Tibial nerve (tissue), 4 donors: ENCODE measurements at regions not wholly inside any gene's neighbourhood (a gene's known extent, or its start where the extent isn't known, plus 50 kb on each side); places are given as distances from the start of the nearest gene placed in this dataset.

Experiments
- DNase-seq, 2 donors: peaks; one replicate each; pipeline ENCODE4 v3.0.0-alpha.2; 2019; ENCODE audit warnings: low spot score in 2 of 2
- H3K27ac ChIP-seq, 4 donors: fragments of 200-600 bp; sonication (generic) in 3 of 4; one replicate each; pipeline ENCODE4 v1.5.1; 2017 to 2019; ENCODE audit warnings: mild to moderate bottlenecking in 1 of 4
- H3K27me3 ChIP-seq, 2 donors: fragments of 200-600 bp; sonication (generic) in 1 of 2; one replicate each; pipeline versions ENCODE4 v1.5.1 to v1.6.0; 2017 to 2019
- H3K36me3 ChIP-seq, 3 donors: fragments of 200-600 bp; sonication (generic); one replicate each; pipeline ENCODE4 v1.5.1; 2018 to 2019
- H3K4me1 ChIP-seq, 4 donors: fragments of 200-600 bp; sonication (generic) in 3 of 4; one replicate each; pipeline ENCODE4 v1.5.1; 2017 to 2019
- H3K4me3 ChIP-seq, 4 donors: fragments of 200-600 bp; sonication (generic) in 3 of 4; one replicate each; pipeline ENCODE4 v1.5.1; 2017 to 2019; ENCODE audit warnings: mild to moderate bottlenecking in 1 of 4, moderate library complexity in 1 of 4
- H3K9me3 ChIP-seq, 4 donors: fragments of 200-600 bp; sonication (generic) in 3 of 4; one replicate each; pipeline ENCODE4 v1.5.1; 2017 to 2019
- CTCF ChIP-seq, 5 experiments: fragments of 200-600 bp in 3 of 5; fragments of 450-650 bp in 2 of 5; sonication (generic) in 3 of 5; IDR thresholded peaks; one replicate each; pipeline ENCODE4 v1.5.1; 2016 to 2019; ENCODE audit warnings: antibody characterized with exemption in 5 of 5, mild to moderate bottlenecking in 3 of 5, moderate library complexity in 2 of 5
- EP300 ChIP-seq, 2 donors: sonication (generic); formaldehyde crosslinking; IDR thresholded peaks; one replicate each; pipeline ENCODE4 v1.6.1; 2017; ENCODE audit warnings: antibody characterized with exemption in 2 of 2, mild to moderate bottlenecking in 1 of 2
- POLR2A ChIP-seq, 2 donors: fragments of 450-650 bp; IDR thresholded peaks; one replicate each; pipeline ENCODE4 v1.6.1; 2017; ENCODE audit warnings: antibody characterized with exemption in 2 of 2, mild to moderate bottlenecking in 2 of 2, moderate library complexity in 2 of 2
- WGBS, 2 donors: methylation state at CpG; one replicate each; pipeline ENCODE4 v1.1.5; 2018; 5-methylcytosine and 5-hydroxymethylcytosine counted together

GRCh38 chr2:181367411-181367810 is 89.8 kb upstream of the ITGA4 start:
- TF ChIP-seq EP300 (IDR thresholded peaks at IDR 0.05): no peak
- TF ChIP-seq CTCF (IDR thresholded peaks at IDR 0.05): no peak
- TF ChIP-seq POLR2A (IDR thresholded peaks at IDR 0.05): no peak
- Histone ChIP-seq H3K4me3 (no peak overlapping the region), H3K9me3 (no peaks in the 10 kb centered on the region), H3K27me3 (no peaks in the 10 kb centered on the region), H3K36me3 (no peaks in the 10 kb centered on the region), H3K27ac (no peak overlapping the region), H3K4me1 (peaks cover 0 to 7% (median 4%) of the 10 kb centered on the region in 4 donors)
- WGBS, 2 donors: 78 to 83% methylated on average over 3 of the region's 3 CpGs
- no peak for DNase-seq

- no peak overlapping the region for H3K4me3 ChIP-seq
- no peaks in the 10 kb centered on the region for H3K36me3 ChIP-seq
- no peaks in the 10 kb centered on the region for H3K9me3 ChIP-seq
- H3K27me3 ChIP-seq: no peaks in the 10 kb centered on the region
- no peak for DNase-seq
- H3K4me1 ChIP-seq: peaks cover 0 to 7% (median 4%) of the 10 kb centered on the region in 4 donors
- no peak for TF ChIP-seq CTCF (IDR thresholded peaks at IDR 0.05)
- no peak for TF ChIP-seq EP300 (IDR thresholded peaks at IDR 0.05)
- TF ChIP-seq POLR2A (IDR thresholded peaks at IDR 0.05): no peak
- WGBS, 2 donors: 69 to 76% methylated on average over 2 of the region's 2 CpGs
- no peak overlapping the region for H3K27ac ChIP-seq
These were observed 89.2 kb upstream of the ITGA4 start for GRCh38 chr2:181367906-181368435.

GRCh38 chr2:181370126-181370525 is 87.1 kb upstream of the ITGA4 start:
- no peaks in the 10 kb centered on the region for H3K9me3 ChIP-seq
- no peak for TF ChIP-seq EP300 (IDR thresholded peaks at IDR 0.05)
- 58 to 66% methylated on average over 3 of the region's 3 CpGs for WGBS, 2 donors
- H3K27me3 ChIP-seq: no peaks in the 10 kb centered on the region
- H3K27ac ChIP-seq: no peak overlapping the region
- peaks cover 0 to 8% (median 5%) of the 10 kb centered on the region in 4 donors for H3K4me1 ChIP-seq
- no peak for DNase-seq
- no peak overlapping the region for H3K4me3 ChIP-seq
- no peaks in the 10 kb centered on the region for H3K36me3 ChIP-seq

GRCh38 chr2:181371195-181371594 is 86.0 kb upstream of the ITGA4 start:
- 56 to 70% methylated on average over 2 of the region's 2 CpGs for WGBS, 2 donors
- H3K36me3 ChIP-seq: no peaks in the 10 kb centered on the region
- no peaks in the 10 kb centered on the region for H3K27me3 ChIP-seq
- H3K4me1 ChIP-seq: peaks cover 0 to 8% (median 5%) of the 10 kb centered on the region in 4 donors
- no peak overlapping the region for H3K4me3 ChIP-seq
- no peak for DNase-seq
- no peak overlapping the region for H3K27ac ChIP-seq
- TF ChIP-seq EP300 (IDR thresholded peaks at IDR 0.05) (no peak), POLR2A (IDR thresholded peaks at IDR 0.05) (no peak), CTCF (IDR thresholded peaks at IDR 0.05) (no peak)
- H3K9me3 ChIP-seq: no peaks in the 10 kb centered on the region

GRCh38 chr2:181371782-181372645 is 85.2 kb upstream of the ITGA4 start:
- 12 to 14% methylated on average over 2 of the region's 2 CpGs for WGBS, 2 donors
- Histone ChIP-seq H3K27me3 (no peaks in the 10 kb centered on the region), H3K4me1 (peaks cover 0 to 8% (median 5%) of the 10 kb centered on the region in 4 donors), H3K4me3 (no peak overlapping the region), H3K9me3 (no peaks in the 10 kb centered on the region), H3K36me3 (no peaks in the 10 kb centered on the region), H3K27ac (no peak overlapping the region)
- TF ChIP-seq POLR2A (IDR thresholded peaks at IDR 0.05) (no peak), EP300 (IDR thresholded peaks at IDR 0.05) (no peak), CTCF (IDR thresholded peaks at IDR 0.05) (no peak)
- no peak for DNase-seq
